MCF 10A (cell line): ENCODE measurements at regions not wholly inside any gene's neighbourhood (a gene's known extent, or its start where the extent isn't known, plus 50 kb on each side); places are given as distances from the start of the nearest gene placed in this dataset.

Experiments
- BruUV-seq: library from RNA; stranded (reverse); fragments of 400-500 nt; replicated peaks from 2 replicates; lab custom pipeline; 2021; lab: Mats Ljungman, UMichigan
- CTCF ChIA-PET: fragments of 300-600 bp; sonication (Branson Sonifier 250); formaldehyde crosslinking; extraction: SDS; loops from one replicate; lab custom pipeline; 2021; ENCODE audit warnings: antibody characterized with exemption, inconsistent platforms; lab: Yijun Ruan, JAX
- POLR2A ChIA-PET: fragments of 300-600, 350-650 bp; sonication (Branson Sonifier 250); formaldehyde crosslinking; extraction: SDS; loops from one replicate; lab custom pipeline; 2020; ENCODE audit warnings: antibody characterized with exemption, inconsistent platforms; lab: Yijun Ruan, JAX
- DNase-seq: peaks from one replicate; pipeline ENCODE4 v3.0.0-alpha.2; 2018; ENCODE audit not compliant: unreplicated experiment
- H3K27ac Mint-ChIP-seq: one replicate; pipeline ENCODE4 v1.8.0; 2022; ENCODE audit warnings: mild to moderate bottlenecking, low read depth, mixed read lengths; ENCODE audit not compliant: unreplicated experiment
- H3K27me3 Mint-ChIP-seq: one replicate; pipeline ENCODE4 v1.8.0; 2022; ENCODE audit warnings: mixed read lengths; ENCODE audit not compliant: insufficient read depth, unreplicated experiment
- H3K36me3 Mint-ChIP-seq: one replicate; pipeline ENCODE4 v1.8.0; 2022; ENCODE audit warnings: mild to moderate bottlenecking, moderate library complexity, mixed read lengths; ENCODE audit not compliant: insufficient read depth, unreplicated experiment
- H3K4me1 Mint-ChIP-seq: one replicate; pipeline ENCODE4 v1.8.0; 2022; ENCODE audit warnings: mixed read lengths; ENCODE audit not compliant: insufficient read depth, unreplicated experiment
- H3K4me3 Mint-ChIP-seq: one replicate; pipeline ENCODE4 v1.8.0; 2022; ENCODE audit warnings: mild to moderate bottlenecking, moderate library complexity, mixed read lengths; ENCODE audit not compliant: unreplicated experiment
- H3K9me3 Mint-ChIP-seq: one replicate; pipeline ENCODE4 v1.8.0; 2022; ENCODE audit warnings: mixed read lengths; ENCODE audit not compliant: unreplicated experiment
- intact Hi-C: fragments of 100-400 bp; cut with micrococcal nuclease; formaldehyde crosslinking; loops from 2 replicates; pipeline ENCODE4 v1.14.1; 2022
- TF ChIP-seq, protein P1 (sequence below): fragments of 200-600 bp; IDR thresholded peaks from one replicate; pipeline ENCODE4 v1.8.0; 2022; ENCODE audit warnings: antibody characterized with exemption, mild to moderate bottlenecking; ENCODE audit not compliant: unreplicated experiment

- Mint-ChIP-seq H3K4me1 (peaks cover 51% of the 10 kb centered on the region), H3K36me3 (no peaks in the 10 kb centered on the region), H3K27me3 (no peaks in the 10 kb centered on the region), H3K4me3 (no peak overlapping the region), H3K27ac (peak overlapping the region; percentile 56), H3K9me3 (peaks cover 7% of the 10 kb centered on the region)
- peak; percentile 38 for DNase-seq
- POLR2A ChIA-PET, result interaction anchor here (0.8 to 2.6 kb wide), 2 partner anchors 14 to 43 kb away, joined by 3 to 7 read pairs; no protein-coding TSS in a partner anchor
- TF ChIP-seq, protein P1, sequence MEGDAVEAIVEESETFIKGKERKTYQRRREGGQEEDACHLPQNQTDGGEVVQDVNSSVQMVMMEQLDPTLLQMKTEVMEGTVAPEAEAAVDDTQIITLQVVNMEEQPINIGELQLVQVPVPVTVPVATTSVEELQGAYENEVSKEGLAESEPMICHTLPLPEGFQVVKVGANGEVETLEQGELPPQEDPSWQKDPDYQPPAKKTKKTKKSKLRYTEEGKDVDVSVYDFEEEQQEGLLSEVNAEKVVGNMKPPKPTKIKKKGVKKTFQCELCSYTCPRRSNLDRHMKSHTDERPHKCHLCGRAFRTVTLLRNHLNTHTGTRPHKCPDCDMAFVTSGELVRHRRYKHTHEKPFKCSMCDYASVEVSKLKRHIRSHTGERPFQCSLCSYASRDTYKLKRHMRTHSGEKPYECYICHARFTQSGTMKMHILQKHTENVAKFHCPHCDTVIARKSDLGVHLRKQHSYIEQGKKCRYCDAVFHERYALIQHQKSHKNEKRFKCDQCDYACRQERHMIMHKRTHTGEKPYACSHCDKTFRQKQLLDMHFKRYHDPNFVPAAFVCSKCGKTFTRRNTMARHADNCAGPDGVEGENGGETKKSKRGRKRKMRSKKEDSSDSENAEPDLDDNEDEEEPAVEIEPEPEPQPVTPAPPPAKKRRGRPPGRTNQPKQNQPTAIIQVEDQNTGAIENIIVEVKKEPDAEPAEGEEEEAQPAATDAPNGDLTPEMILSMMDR, result no peak
- no TSS peak for BruUV-seq
- intact Hi-C loops, result no loop called here
- CTCF ChIA-PET, result interaction anchor here (0.7 to 1.3 kb wide), 3 partner anchors 13 to 203 kb away, joined by 3 read pairs; no protein-coding TSS in a partner anchor
Measured at GRCh38 chr5:124949862-124950261, 203.4 kb upstream of the ZNF608 start.

- TF ChIP-seq, protein P1, result no peak
- peaks cover 51% of the 10 kb centered on the region for H3K4me1 Mint-ChIP-seq
- intact Hi-C loops, result no loop called here
- H3K9me3 Mint-ChIP-seq, result peaks cover 7% of the 10 kb centered on the region
- H3K4me3 Mint-ChIP-seq, result no peak overlapping the region
- CTCF ChIA-PET, result interaction anchor here (0.6 to 1.3 kb wide), 2 partner anchors 14 to 151 kb away, joined by 3 read pairs; no protein-coding TSS in a partner anchor
- POLR2A ChIA-PET, result interaction anchor here (0.8 to 1.2 kb wide), 2 partner anchors 9 to 109 kb away, joined by 3 to 4 read pairs; no protein-coding TSS in a partner anchor
- no TSS peak for BruUV-seq
- no peak for DNase-seq
- peak overlapping the region; percentile 65 for H3K27ac Mint-ChIP-seq
- no peaks in the 10 kb centered on the region for H3K27me3 Mint-ChIP-seq
- no peaks in the 10 kb centered on the region for H3K36me3 Mint-ChIP-seq
Measured at GRCh38 chr5:124951105-124951504, 204.7 kb upstream of the ZNF608 start.

DNA sequence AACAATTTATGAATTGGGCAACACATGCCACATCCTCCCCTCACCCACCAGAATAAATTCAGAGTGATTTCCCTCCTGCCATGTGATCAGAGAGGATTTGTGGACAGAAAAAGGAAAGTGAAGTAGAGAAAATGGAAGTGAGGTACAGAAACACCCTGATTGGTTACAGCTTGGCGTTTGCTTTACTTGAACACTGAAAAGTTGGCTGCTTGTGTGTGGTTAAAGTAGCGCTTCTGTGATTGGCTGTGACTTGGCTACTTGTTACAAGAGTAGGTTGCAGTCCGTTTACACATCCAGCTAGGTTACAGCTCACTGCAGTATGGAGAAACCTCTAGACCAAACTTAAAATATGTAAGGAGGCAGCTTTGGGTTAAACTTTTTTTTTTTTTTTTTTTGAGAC is 205.2 kb upstream of the ZNF608 start:
- intact Hi-C loops, result no loop called here
- POLR2A ChIA-PET, result interaction anchor here (0.8 to 1.2 kb wide), 2 partner anchors 8 to 110 kb away, joined by 3 to 4 read pairs; no protein-coding TSS in a partner anchor
- DNase-seq, result no peak
- CTCF ChIA-PET, result interaction anchor here (0.6 kb wide), 2 partner anchors 150 to 1280 kb away, joined by 3 to 5 read pairs; no protein-coding TSS in a partner anchor
- no peaks in the 10 kb centered on the region for H3K27me3 Mint-ChIP-seq
- BruUV-seq, result no TSS peak
- TF ChIP-seq, protein P1, result no peak
- H3K4me3 Mint-ChIP-seq, result no peak overlapping the region
- peaks cover 51% of the 10 kb centered on the region for H3K4me1 Mint-ChIP-seq
- peaks cover 5% of the 10 kb centered on the region for H3K9me3 Mint-ChIP-seq
- H3K36me3 Mint-ChIP-seq, result no peaks in the 10 kb centered on the region
- peak overlapping the region; percentile 65 for H3K27ac Mint-ChIP-seq

GRCh38 chr5:124952079-124952478 is 205.6 kb upstream of the ZNF608 start:
- BruUV-seq, result no TSS peak
- DNase-seq, result peak; percentile 17
- Mint-ChIP-seq H3K36me3 (no peaks in the 10 kb centered on the region), H3K27ac (peak overlapping the region; percentile 53), H3K4me1 (peaks cover 54% of the 10 kb centered on the region), H3K27me3 (no peaks in the 10 kb centered on the region), H3K9me3 (peaks cover 1% of the 10 kb centered on the region), H3K4me3 (no peak overlapping the region)
- TF ChIP-seq, protein P1, result no peak
- intact Hi-C loops, result no loop called here
- ChIA-PET POLR2A (no interaction called here), CTCF (interaction anchor here (0.6 kb wide), 3 partner anchors 184 to 1281 kb away, joined by 3 to 5 read pairs (median 3); no protein-coding TSS in a partner anchor)
